Omental fat pad (tissue), 3 donors: ENCODE measurements at regions not wholly inside any gene's neighbourhood (a gene's known extent, or its start where the extent isn't known, plus 50 kb on each side); places are given as distances from the start of the nearest gene placed in this dataset.

ENCODE experiments used
- ATAC-seq: fragments of 150-250 bp; one replicate; pipeline ENCODE4 v1.9.1; 2016; ENCODE audit warnings: mild to moderate bottlenecking, moderate library complexity; ENCODE audit not compliant: low FRiP score
- DNase-seq: peaks from one replicate; pipeline ENCODE4 v3.0.0-alpha.2; 2019; ENCODE audit warnings: low spot score
- CTCF ChIP-seq, 3 donors: fragments of 450-650 bp; IDR thresholded peaks; one replicate each; pipeline ENCODE4 v1.5.1; 2016 to 2017; ENCODE audit warnings: antibody characterized with exemption in 3 of 3, mild to moderate bottlenecking in 3 of 3, moderate library complexity in 2 of 3

GRCh38 chr10:128604025-128604424 lies 477.8 kb upstream of the MKI67 start:
- no peak for ATAC-seq
- TF ChIP-seq CTCF (IDR thresholded peaks at IDR 0.05) = no peak
- DNase-seq = no peak

- ATAC-seq (no peak), DNase-seq (no peak)
- TF ChIP-seq CTCF (IDR thresholded peaks at IDR 0.05) = no peak
Observed at GRCh38 chr10:128605180-128605579, 479.0 kb upstream of the MKI67 start.

- DNase-seq (no peak), ATAC-seq (no peak)
- TF ChIP-seq CTCF (IDR thresholded peaks at IDR 0.05) = no peak
Observed at GRCh38 chr10:128606055-128606454, 479.8 kb upstream of the MKI67 start.

GRCh38 chr10:128608791-128609190 lies 482.6 kb upstream of the MKI67 start:
- no peak for TF ChIP-seq CTCF (IDR thresholded peaks at IDR 0.05)
- ATAC-seq (no peak), DNase-seq (no peak)

- no peak for DNase-seq
- no peak for TF ChIP-seq CTCF (IDR thresholded peaks at IDR 0.05)
- no peak for ATAC-seq
Observed at GRCh38 chr10:128609460-128609859, 483.2 kb upstream of the MKI67 start.

- no peak for ATAC-seq
- no peak for TF ChIP-seq CTCF (IDR thresholded peaks at IDR 0.05)
- DNase-seq = no peak
Observed at GRCh38 chr10:128610113-128610512, 483.9 kb upstream of the MKI67 start.

- ATAC-seq (no peak), DNase-seq (no peak)
- no peak for TF ChIP-seq CTCF (IDR thresholded peaks at IDR 0.05)
Observed at GRCh38 chr10:128612195-128612594, 486.0 kb upstream of the MKI67 start.
